NAMALWA (cell line): ENCODE measurements at regions not wholly inside any gene's neighbourhood (a gene's known extent, or its start where the extent isn't known, plus 50 kb on each side); places are given as distances from the start of the nearest gene placed in this dataset.
"Not testable (repeated sequence)": the region's sequence is repeated elsewhere in the genome, so short reads cannot be mapped to it uniquely, and the experiment has no call there.

ENCODE experiments used
- DNase-seq: peaks from one replicate; pipeline ENCODE4 v3.0.0-alpha.2; 2015; ENCODE audit warnings: low spot score

DNA sequence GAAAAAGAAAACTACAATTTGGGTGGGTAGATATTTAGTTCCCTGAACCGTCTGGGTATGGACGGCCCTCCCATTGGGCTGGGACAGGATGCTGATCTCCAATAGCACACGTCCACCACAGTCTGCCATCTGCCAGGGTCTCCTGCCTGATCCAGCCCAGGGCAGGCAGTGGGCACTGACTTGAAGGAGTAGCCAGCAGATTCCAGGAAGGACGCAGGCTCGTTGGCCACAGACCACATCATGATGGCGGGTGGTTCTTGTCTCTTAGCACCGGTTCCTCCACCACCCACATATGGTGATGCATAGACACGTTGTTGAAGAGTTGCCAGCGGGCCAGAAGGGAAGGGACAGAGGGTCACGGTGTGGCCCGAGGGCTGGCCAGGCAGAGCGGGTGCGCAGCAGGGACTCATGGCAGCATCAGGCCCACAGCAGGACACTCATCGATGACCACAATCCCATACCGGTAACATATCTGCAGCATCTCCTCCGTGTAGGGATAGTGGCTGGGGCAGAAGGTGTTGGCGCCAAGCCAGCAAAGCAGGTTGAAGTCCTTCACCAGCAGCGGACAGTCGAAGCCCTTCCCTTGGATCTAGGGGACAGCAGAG is 155.8 kb upstream of the FAM174A start:
- not testable (repeated sequence) for DNase-seq

DNA sequence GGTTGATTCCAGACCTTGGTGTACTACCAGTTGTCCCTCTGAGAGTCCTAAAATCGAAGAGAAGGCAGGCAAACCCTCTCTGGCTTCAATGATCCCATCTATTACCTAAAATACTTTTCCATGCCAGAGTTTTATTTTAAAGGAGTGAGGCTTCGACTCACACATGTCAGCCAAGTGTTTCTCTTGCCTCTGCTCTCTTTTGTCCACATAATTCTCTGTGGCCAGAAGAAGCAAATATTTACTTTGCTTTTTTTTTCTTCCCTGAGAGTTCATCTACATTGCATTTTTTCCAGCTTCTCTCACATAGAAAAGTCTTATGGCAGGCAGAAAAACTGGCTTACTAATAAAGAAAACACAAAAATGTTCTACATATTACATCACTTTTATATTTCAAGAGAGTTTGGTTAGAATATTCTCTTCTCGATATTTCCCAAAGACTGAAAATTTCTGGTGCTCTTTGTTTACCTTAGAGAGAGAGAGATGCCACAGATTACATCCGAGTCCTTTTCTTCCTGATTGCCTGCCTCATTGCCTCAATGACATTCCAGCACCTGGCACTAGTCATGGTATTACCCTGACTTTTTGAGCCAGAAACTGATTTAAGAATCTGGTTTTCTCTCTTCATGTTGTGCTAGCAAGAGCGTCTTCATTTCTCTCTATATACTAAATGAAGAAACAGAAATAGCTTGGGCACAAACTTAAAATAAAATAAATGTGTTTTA is 170.3 kb upstream of the FAM174A start:
- DNase-seq = not testable (repeated sequence)

DNA sequence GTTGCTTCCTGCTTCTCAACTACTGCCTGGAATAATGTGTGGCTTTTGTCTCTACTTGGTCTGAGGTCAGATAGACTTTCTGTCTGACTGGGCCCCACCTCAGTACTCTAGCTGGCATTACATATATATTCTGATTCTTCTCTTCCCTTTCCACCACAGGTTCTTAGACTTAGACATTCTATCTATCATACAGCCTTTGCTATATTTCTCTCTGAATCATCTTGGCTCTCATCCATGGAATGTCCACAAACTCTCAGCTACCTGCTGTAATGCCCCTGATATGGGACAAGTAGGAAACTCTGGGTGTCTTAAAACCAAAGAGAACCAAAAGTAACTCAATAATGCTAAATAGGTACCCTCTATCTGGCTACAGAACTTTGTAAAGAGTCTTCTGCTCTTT is 170.8 kb upstream of the FAM174A start:
- not testable (repeated sequence) for DNase-seq

DNA sequence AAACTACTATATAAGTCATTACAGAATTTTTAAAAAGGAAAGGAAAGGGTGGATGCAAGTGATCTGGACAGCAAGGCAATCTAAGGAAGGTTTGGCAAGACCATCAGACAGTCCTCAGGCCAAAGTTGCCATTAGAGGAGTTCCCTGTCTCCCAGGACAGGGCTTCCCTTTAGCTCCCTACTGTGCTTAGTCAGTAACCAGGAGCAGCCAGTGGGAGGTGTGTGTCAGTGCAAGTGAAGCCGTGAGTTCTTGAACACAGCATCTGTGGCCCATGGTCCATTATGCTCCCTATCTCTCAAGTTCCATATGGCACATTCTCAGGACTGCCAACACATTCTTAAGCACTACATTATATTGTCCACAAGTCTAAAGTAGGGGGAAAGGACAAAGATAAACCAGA is 175.2 kb upstream of the FAM174A start:
- not testable (repeated sequence) for DNase-seq

DNA sequence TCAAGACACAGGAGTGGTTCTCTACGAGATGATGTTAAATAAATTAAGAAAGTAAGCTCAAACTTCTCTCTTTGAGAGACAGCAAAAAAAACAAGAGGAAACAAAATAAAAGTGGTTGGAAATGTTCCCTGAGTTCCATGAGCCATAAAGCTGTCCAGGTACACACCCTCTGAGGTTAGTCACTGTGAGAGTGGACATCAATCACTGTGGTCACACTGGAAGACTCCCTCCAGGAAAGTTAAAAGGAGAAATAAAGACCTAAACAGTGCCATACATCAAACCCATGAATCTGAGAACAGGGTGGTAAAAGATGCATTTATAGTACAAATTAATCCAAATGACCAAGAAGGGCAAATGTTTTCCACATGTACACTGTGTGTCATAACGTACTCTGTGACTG is 188.9 kb upstream of the FAM174A start:
- DNase-seq = not testable (repeated sequence)

DNA sequence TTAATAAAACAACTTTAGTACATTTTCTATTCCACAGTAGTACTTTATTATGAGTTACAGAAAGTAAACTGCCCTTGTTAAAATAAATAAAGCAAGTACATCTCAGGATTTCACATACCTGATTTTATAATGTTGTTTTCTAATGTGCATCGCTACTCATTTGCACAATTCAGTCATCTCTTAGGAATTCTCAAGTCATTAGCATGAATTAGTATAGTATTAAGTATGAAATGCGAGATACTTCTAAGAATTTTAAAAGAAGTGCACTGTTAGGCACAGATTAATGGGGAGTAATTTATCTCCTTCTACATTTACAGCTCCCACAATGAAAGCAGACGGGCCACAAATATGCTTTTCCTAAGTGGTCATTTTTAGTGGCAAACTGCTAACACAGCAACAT is 193.7 kb upstream of the FAM174A start:
- DNase-seq = not testable (repeated sequence)

DNA sequence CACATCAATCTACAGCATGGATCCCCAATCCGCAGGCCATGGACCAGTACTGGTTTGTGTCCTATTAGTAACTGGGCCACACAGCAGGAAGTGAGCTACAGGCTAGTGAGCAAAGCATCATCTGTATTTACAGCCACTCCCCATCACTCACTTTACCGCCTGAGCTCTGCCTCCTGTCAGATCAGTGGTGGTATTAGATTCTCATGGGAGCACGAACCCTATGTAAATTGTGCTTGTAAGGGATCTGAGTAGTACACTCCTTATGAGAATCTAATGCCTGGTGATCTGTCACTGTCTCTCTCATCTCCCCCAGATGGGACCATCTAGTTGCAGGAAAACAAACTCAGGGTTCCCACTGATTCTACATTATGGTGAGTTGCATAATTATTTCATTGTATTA is 212.7 kb upstream of the FAM174A start:
- DNase-seq = no peak

DNA sequence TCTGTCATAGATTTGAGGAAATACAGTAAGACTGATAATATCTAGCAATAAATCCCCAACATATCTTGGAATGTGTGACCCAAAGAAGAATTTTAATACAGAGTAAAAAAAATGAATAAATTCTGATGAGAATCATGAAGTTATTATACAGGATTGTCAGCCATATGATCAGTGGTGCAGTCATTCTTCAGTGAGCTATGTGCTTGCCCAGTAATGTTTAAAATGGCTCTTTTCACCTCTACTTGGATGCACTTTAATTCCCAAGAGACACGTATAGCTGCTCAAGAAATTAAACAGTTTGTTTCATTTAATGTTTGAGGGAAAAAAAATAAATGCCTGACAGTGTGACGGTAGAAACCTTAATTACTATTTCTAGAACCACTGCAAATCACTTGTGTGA is 215.3 kb upstream of the FAM174A start:
- DNase-seq = no peak

DNA sequence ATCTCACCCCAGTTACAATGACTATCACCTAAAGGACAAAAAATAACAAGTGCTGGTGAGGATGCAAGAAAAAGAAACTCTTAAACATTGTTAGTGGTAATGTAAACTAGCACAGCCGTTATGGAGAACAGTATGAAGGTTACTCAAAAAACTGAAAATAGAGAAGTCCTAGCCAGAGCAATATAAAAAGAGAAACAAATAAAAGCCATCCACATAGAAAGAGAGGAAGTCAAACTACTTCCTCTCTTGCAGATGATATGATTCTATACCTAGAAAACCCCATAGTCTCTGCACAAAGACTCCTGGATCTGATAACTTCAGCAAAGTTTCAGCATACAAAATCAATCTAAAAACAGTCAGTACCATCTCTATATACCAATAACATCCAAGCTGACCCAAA is 221.5 kb upstream of the FAM174A start:
- peak; percentile 4 for DNase-seq

DNA sequence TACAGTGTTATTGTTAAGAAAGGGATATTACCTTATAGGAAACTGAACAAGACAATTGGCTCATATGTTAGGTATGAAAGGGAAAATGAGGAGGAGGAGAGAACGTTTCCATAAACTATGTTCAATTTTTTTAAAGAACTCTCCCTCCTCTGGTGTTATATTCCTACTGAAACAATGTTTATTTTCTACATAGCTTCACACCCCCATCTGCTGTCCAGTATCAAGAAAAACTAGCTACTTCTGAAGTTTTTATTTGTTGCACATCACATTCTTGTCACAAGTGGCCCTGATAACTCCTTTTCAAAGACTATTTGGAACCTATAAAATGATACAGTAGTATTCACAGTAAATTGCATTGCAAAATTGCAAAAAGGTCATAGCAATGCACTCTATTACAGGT is 223.4 kb upstream of the FAM174A start:
- DNase-seq = no peak

DNA sequence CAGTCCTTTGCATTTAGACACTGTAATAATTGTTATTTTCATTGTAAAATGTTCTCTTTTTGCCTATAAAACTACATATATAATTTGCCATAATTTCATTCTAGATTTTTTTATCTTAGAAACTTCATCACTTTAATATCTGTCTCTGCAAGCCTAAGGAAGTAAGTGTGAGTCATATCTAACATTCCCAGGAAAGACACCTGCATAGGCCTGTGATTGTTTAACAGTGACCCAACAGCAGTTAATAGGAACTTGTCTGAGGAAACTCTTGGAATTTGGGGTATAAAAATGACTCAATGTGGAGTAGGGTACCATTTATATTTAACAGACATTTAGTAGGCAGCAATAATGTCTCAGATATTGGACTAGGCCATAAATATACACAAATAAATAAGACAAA is 229.2 kb upstream of the FAM174A start:
- DNase-seq = no peak

DNA sequence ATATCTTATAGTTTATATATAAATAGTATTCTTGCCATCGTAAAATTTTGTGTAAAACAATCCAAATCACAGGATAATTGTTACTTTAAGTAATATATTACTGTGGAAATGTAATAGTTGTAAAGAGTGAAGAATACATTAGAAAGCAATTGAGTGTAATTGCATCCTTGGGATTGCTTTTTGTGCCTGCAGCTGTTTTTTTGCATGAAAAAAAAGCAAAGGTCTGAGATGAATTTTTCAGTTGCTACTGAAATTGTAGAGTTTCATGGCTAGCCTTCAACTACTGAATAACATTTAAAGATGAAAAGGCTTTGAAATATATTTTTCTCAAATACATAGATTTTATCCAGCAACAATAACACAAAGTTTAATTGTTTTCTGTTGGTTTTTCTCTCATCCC is 232.0 kb upstream of the FAM174A start:
- DNase-seq = no peak

DNA sequence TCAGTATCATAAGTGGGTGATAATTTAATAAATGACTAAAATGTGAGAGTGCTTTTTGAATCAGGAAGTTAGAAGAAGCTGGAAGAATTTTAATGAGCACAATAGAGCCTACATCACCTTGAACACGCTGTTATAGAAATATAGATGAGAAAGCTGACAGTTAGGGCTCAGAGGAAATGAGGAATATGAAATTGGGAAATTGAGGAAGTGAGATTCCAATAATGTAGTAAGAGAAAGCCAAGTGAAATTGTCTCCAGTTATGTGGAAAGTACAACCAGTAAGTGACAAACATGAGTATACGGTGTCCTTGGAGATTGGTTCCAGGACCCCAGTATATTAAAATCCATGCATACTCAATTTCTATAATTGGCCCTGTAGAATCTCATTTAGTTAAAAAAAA is 235.9 kb upstream of the FAM174A start:
- no peak for DNase-seq

DNA sequence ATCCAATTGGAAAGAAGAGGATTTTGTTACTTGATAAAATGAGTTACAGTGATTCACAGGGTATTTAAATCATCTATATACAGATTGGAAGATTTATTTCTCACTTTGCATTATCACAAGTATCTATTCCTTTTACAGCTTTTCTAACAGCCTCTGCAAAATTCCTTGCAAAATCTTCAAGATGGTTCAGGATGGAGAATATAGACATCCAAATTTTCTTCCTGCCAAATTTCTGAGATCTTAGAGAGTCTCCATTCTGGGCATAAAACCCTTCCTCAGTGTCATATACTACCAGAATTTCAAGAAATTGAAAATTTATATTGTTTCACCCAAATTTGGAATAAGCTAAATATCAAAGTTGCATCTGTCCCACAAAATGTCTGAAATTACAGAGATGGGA is 259.1 kb upstream of the FAM174A start:
- DNase-seq = no peak

DNA sequence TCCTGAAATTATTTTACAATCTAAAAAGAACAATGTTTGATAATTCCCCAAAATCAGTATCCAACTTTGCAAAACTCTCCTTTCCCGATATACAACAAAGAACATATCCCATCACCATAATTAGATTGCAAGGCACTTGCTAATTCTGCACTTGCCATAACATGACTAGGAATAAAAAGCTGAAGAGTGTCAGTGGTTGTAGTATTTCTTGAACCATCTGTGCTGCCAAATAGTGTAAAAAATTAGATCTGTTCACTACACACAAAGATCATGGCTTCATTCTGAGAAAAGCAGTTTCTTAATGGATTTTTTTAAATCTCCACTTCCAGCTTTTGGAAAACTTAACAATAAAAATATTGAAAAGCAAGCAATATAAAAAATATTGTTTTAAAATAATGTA is 259.5 kb upstream of the FAM174A start:
- DNase-seq = no peak

DNA sequence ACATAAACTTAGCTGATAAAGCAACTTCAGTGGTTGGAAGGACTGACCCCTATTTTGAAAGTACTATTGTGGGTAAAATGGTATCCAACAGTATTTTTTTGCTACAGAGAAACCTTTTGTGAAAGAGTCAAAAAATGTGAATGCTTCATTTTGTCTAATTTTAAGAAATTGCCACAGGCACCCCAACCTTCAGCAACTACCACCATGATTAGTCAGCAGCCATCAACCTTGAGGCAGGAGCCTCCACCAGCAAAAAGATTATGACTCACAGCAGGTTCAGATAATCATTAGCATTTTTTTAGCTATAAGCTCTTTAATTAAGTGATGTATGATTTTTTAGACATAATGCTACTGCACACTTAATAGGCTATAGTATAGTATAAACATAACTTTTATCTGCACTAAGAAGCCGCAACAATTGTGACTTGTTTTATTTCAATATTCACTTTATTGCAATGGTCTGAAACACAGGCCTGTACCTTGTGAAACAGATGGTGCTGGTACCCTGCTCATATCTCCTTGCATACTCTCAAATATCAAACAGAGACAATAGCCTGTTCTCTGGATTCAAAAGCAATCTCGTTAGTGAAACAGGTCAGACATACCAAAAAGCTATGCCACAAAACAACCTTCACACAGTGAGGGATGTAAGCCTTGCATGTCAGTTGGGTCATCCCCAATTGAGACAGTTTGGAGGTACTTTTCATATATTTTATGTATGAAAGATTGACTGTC is 261.2 kb upstream of the FAM174A start:
- no peak for DNase-seq

DNA sequence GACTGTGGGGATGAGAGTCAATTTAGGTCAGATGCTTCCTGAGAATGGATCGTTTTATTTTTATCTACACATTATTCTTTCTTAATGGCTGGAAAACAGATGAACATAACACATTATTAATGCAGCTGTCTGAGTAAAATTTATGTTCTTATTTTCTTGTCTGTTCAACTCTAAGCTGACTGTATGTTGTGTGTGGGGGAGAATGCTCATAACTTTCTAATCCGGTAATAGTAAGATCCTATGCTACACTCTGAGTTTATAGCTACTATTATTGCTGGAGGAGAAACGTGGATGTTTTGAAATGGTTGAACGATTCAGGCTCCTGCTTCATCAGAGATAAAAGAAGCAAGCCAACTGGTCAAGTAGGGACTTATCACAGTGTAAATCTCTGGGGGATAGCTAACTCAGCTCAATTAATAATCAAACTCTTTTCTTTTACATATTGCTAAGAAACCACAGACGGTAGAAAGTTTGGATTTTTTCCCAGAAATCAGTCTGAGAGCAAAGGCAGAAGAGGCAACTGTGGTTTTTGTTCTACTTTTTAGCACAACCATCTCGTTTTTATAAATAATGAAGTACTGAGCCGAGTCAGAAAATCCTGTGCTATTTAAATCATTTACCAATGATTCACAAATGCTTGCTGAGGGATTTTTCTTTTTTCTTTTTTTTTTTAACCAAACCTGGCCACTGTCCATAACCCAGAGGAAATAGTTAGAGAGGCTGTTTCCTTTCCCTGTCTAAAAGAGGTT is 265.0 kb upstream of the FAM174A start:
- no peak for DNase-seq

DNA sequence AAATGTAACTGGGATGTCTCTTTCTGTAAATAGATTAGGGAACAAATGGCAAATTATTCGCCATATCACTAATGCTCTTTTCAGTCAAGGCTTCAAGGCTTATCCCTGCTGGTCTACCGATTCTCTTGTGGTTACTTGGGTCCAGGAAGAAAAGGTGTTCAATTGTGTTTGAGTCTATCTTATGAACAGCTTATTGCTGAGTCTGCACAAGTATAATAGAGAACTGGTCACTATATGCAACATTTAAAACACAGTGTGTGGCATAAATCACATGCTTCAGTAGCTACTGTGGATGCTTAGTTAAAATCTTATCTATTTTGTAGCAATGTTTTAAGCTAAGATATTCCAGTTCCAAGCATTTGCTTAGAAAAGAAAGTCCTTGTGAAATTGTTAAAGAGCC is 274.2 kb upstream of the FAM174A start:
- no peak for DNase-seq

DNA sequence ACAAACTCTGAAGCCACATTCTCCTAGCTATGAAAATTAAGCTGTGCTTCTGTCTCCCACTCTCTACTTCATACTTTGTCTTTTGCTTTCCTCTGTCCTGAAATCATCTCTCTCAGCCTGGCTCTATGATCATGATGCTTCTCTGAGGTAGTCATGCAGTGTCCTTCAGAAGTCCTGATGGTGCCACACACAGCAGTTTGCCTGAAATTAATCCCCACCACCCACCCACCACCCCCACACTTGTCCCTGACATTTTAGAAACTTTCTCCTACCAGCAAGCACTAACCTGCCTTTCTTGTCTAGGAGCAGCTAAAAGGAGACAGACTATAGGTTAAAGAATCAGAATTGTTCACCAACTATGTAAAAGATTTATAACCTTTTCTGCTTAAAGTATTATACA is 282.2 kb upstream of the FAM174A start:
- DNase-seq = no peak

DNA sequence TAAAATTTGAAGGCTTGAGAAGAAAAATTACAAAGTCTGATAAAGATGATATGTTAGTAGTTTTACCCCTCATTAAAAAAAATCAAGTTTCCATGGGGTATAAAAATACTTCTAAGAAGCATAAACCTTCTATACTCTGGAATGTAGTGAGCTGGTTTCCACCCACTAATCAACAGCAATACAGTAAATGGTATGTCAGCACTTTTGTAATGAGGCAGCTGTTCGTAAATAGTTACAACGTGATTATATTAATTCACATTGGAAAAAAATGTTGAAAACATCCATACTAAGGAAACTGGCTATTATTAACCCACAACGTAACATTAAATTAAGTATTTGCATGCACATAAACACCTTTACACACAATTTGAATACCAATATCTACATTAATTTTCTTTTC is 283.1 kb upstream of the FAM174A start:
- no peak for DNase-seq

DNA sequence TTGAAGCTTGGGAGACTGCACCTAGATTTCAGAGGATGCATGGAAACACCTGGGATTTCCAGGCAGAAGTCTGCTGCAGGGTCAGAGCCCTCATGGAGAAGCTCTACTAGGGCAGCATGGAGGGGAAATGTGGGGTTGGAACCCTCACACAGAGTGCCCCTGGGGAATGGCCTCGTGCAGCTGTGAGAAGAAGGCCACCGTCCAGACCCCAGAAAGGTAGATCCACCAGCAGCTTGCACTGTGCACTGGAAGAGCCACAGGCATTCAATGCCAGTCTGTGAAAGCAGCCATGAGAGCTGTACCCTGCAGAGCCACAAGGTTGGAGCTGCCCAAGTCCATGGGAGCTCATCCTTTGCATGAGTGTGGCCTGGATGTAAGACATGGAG is 285.3 kb upstream of the FAM174A start:
- no peak for DNase-seq

DNA sequence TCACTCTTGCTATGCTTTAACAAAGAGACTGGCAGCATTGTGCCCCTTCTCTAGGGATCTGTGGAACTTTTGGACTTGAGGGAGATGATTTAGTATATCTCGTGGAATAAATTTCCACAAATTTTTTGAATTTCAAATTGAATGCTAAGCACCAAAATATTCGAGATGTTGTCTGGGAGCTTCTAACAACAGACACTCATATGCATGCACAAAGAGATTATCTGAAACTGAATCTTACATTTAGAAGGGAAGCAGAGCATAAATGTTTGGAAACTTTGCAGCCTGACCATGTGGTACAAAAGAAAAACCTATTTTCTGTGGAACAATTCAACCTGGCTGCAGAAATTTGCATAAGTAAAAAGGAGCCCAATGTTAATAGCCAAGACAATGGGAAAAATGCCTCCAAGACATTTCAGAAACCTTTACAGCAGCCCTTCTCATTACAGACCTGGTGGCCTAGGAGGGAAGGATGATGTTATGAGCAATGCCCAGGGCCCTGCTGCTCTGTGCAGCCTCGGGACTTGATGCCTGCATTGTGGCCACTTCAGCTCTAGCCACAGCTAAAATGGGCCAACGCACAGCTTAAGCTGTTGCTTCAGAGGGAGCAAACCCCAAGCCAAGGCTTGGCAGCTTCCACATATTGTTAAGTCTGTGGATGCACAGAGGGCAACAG is 285.8 kb upstream of the FAM174A start:
- DNase-seq = no peak
